IPS DF 4.7 (cell line): ENCODE measurements at regions not wholly inside any gene's neighbourhood (a gene's known extent, or its start where the extent isn't known, plus 50 kb on each side); places are given as distances from the start of the nearest gene placed in this dataset.

Experiments used
- DNase-seq: peaks from one replicate; pipeline ENCODE4 v3.0.0-alpha.2; 2013; ENCODE audit warnings: low spot score; ENCODE audit errors: extremely low read depth

DNA sequence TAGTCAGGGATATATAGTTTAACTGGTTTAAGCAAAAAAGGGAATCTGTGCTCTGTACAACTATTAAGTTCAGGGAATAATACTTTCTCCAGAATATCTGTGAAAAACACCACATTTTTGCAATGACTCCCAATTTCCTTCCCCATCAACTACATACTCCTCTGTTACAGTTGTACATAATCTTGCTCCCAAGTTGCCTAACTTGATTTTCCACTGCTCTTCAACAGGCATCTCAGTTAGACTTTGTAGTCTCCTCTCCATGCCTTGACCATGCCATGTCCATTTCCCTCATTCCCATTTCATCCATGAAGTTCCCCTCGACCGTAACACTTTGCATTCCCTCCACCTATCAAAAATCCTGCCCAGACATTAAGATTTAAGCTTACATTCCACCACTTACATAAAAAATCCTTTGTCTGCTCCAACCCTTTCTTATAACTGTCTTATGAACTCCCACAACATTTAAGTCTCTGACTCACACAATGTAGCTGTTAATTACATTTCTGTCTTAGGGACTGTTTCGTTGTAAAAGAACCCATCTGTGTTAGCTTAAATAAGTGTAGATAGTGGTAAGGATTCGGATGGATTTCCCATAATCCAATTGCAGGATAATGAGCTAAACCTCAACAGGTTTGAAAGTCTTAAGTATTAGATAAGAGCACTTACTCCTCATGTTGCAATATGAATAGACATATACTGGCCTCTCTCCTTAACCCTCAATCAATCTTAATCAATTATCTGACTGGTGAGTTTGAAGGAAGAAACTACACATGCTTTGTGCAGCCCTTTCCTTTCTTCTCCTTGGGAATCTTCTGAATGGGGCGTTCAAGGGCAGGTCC is 156.5 kb downstream of the PAWR start:
- no peak for DNase-seq

DNA sequence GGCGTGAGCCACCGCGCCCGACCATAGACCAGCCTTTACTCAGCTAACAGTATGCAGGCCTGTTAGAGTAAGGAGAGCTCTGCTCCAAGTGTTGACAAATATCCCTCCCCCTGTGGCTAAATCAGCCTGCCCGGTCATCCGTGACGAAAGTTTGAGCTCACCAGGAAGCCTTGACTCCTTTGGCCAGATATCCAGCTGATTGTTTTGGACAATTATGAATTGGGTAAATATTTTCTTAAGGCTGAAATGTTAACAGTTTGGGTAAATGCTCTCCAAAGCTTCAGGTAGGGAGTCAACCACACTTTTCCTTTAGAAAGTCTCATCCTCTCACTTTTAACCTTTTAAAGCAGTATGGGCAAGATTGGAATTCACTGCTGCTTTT is 157.9 kb downstream of the PAWR start:
- DNase-seq, result no peak

DNA sequence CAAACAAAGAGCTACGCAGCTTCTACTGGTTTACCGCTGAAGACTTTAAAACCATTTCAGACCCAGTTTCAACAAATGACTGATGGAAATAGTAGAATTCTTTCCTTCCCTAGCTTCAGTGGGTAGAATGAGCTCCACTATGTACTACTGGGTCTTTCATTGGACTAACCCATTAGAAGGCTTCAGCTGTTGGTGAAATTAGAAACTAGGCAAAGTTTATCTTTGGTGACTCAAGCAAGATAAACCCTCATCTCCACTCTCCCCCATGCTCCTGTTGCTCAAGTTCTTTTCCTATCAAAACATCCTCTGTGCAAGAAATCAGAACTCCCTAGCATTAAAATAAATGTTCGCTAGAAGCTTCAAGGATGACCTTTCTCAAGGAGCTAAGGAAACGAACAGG is 159.2 kb downstream of the PAWR start:
- DNase-seq, result no peak

DNA sequence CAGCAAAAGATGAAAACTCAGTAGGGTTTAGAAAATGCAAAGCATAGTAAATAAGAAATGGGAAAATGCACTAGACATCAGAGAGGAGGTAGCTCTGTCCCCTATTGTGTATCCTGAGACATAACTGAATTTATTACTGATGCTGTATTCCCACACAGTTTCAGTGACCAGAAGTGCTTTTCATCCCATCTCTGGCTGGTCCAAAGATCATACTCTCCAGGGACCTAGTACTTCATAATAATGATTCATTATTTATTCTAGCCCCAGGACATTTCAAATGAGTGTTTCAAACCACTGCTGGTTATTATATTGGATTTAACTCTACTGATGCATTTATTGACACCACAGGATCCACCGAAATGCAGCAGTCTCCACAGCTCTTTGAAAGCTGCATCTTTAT is 163.3 kb downstream of the PAWR start:
- no peak for DNase-seq

DNA sequence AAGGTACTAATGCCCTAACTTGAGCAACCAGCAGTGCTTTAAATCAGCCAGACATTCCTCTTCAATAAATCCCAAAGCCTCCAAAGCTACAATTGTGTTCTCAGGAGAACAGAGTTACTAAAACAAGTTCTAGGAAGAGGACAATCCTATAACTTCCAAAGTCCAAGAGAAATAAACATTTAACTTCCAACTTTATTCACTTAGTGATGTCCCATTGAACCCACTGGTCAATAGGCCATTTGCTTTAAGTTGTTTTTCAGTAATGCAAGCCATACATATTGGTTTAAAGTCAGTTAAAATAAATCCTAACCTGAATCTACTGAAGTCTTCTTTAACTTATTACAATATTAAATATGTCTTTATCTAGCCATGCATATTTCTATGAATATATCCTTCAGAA is 165.4 kb downstream of the PAWR start:
- no peak for DNase-seq

DNA sequence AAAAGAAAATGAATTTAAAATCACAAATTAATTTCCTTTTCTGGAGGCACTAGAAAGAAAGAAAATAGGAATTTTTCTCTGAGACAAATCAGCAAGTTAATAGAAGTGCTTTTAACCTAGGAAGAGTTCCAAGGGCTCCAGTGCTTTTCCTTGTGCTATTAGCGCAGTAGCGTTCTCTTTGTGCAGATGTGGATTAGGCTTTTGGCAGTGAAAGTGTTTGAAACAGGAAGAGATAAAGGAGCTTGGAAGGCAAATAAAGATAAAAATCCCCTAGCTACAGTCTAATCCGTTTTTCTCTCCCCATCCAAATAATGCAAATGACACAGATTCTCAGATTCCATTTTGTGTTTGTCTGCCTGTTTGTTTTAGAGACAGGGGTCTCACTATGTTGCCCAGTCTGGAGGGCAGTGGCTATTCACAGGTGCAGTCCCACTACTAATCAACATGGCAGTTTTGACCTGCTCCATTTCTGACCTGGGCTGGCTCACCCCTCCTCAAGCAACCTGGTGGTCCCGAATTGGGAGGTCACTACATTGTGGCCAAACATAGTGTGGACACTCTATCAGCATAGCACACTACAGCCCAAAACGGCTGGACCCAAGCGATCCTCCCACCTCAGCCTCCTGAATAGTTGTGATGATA is 166.1 kb downstream of the PAWR start:
- DNase-seq, result no peak

DNA sequence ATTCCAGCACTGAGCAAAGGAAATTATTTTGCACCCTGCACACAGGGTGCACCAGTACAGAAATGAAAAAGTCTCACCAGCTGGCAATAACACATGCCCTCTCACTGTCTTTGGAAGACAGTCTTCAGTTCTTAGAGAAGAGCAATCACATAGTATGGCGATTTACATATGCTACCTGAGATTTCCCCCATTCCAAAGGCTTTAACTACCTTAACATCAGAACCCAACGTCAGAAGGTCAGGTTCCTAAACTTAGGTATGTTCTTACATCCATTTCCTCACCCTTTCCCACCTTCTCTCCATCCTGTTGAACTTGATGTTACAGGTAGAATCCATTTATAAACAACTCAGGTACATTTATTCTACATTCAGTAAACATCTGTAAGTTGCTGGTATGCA is 167.8 kb downstream of the PAWR start:
- no peak for DNase-seq

DNA sequence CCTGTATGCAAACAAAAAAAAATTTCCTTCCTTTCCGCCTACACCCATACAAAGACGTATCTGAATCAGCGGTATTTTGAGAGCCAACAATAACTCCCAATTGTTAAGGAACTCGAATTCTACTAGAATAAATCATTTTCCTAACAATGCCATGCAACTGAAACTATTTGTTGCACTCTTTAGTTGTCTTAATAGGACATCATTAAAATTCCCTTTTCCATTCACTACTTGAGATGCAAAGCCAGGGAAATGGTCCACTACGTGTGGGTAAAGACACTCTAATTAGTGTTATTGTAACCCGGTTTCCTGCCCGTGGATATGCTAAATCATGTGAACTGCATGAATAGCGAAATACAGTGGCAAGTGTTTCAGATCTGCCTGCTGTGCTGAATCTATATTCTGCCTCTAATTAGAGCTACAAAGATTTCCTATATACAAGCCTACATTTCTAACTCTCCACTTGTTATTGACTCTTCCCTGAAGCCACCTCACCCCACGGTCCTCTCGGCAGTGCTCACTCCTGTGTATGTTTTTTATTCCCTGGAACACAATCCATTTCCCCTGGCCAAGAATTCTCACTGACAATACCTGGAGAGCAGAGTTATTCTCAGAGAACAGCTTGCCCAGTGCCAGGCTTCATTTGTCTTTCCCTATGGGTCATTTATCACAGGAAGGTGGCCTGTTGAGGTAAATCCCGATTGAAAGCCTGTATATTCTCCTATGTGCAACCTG is 168.3 kb downstream of the PAWR start:
- DNase-seq, result no peak

DNA sequence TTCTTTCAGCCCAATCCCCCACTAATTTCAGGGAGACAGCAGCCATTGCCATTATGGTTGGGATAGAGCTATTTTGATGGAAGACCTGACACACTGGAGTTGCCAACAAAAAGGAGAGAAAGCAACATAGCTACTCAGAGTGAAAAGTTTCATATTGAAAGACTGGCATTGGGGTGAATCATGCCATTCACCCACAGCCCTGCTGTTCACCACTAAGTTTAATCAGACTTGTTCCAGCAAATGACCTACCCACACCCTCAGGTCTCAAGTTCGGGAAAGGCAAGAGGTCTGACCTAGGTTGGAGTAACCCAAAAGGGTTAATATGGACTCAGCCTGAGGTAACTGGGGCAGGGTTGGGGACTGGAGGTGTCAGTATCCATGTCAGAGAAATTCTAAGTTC is 169.2 kb downstream of the PAWR start:
- no peak for DNase-seq

DNA sequence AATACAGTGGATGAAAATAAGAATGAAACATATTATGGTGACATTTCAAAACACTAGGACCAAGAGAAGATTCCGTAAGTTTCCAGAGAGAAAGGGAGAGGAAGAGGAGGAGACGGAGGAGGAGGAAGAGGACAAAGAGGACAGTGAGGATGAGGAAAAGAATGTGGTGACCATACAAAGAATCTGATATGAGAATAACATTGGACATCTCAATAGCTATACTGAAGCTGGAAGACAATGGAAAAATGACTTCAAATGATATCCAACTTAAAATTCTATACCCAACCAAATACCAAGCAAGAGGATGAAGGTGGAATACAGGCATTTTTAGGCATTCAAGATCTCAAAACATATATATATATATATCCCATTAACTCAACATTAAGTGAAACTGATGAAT is 173.4 kb downstream of the PAWR start:
- DNase-seq, result no peak

DNA sequence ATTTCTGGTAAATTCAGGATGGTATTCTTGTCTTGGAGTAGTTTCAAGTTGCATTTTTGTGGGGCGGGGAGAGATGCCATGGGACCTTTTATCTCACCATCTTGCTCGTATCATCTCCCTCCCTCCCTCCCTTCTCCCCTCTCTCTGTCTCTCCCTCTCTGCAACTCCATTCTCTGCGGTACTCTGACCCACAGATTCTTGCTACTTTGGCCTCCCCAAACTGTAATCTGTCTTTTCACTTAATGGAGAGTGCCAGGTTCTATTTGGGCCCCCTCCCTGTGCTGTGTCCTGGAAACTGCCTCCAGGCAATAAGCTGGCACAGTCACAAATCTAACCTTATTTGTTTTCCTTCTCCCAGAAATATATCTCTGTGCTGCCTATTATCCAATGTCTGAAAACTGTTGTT is 175.2 kb downstream of the PAWR start:
- DNase-seq, result no peak

DNA sequence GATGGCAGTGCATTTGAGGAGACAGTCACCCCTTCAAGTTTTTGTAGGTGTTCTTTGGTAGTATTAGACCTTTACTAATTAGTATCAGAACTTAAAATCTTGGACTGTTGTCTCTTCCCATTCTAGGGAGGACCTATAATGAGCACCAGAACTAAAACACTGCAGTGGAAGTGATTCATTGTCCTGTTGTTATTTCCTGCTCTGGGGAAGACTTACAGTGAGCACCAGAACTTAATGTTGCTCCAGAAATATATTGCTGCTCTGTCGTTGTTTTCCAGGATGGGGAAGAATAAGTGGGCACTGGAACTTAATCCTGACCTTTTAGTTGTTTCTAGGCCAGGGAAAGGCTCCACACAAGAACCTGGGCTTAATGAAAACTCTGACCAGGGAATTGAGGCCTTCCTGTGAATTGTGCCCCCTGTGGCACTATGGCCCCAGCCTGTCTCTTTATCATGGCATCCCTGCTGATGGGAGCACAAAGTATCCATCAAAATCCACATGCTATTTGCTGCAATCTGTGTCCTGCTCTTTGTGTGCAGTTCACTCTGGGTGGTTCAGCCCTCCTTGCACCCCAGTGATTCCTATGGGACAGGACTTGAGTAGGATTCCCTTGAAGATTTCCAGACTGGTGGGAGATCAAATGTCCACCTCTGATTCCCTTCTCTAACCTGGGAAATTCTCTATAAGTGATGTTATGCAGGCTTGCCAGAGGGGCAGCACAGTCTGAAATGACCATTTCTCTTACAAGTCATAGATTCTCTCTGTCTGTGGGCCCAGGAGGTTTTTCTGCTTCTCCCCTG is 175.8 kb downstream of the PAWR start:
- no peak for DNase-seq

DNA sequence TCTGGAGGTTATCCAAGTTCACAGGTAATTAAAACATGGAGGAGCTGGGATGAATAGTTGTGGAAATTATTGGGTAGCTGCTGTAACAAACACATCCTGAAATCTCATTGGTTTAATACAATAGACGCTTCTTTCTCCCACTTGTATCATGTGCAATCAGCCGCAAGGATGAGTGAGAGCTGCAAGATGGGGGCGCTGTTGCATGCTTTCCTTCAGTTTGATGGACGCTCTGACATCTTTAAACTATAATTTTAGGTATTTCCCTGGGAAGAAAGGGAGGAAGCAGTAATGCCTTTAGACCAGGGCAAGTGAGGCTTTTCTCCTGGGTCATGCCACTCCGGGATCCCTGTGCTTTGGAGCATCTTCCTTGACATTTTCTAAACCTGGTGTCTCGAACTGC is 178.7 kb downstream of the PAWR start:
- DNase-seq, result peak; percentile 60

DNA sequence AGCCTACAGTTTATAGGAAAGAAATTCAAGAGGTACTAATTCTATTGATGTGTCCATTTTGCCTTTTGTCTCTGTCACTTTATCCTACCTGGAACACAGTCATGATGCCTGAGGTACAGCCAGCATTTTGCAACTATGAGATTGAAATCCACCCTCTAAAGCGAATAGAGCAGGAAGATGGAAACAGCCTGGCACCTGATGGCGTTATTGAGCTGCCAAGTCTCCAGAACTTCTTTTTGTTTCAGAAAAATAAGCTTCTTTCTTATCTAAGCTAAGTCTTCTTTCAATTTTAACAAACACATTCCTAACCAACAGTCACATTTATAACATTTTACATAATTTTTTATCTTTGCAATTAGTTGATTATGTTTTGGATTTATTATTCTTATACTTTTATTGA is 182.1 kb downstream of the PAWR start:
- DNase-seq, result no peak
